ENCODE measurements at regions not wholly inside any gene's neighbourhood (a gene's known extent, or its start where the extent isn't known, plus 50 kb on each side); places are given as distances from the start of the nearest gene placed in this dataset.

DNA sequence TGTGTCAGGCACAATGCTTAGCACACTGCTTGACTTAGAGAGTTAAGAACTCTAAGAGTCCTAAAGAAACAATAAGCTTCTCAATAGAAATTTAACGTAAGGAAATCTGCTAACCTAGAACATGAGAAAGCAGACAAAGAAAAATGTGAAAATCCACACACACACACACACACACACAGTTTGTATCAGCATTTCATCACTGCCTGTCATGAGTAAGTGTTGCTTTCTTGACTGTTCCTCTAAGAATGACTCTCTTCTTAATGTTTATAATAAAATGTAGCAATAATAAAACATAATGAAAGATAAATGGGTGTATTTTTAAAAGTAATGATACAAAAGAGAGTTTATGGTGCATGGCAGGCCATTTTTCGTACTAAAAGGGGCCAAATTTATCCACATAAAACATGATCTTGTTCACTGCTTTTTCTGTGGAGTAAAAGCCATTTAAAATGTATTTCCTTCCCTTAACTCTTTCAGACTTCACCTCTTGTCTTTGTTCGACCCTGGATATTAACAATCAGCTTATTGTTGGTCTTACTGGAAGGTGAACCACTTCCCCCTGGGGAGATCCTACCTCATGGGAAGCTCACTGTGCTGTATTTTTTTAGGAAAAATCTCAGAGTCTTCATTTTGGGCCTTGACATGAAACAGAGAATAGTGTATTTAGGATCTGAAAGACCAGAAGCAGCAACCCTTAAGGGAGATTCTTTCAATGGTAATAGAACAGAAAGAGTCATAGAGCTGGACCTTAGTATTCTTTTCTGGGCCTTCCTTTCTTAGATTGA, 107.3 kb upstream of the ANKRD55 start:
- DNase-seq: no peak

GRCh38 chr5:56339732-56340131, 106.6 kb upstream of the ANKRD55 start:
- no peak for DNase-seq

GRCh38 chr5:56337715-56338319, 104.7 kb upstream of the ANKRD55 start:
- no peak for DNase-seq

GRCh38 chr5:56335212-56335611, 102.1 kb upstream of the ANKRD55 start:
- DNase-seq: no peak

DNA sequence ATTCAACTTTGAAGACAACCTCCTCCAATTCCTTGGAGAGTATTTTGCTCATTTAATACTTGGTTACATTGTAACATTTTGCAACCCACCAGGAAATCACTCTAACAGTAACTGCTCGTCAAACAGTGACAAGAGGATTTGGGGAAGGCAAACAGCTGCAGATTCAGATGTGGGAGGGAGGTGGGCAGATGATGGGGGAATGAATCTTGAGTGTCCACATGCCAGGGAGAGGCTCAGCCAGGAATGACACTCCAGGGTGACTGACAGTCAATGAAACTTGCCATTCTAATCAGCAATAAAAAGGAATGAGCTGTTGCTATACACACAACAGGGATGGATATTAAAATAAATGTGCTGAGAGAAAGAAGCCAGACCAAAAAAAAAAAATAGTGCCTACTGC, 97.7 kb upstream of the ANKRD55 start:
- DNase-seq: no peak

DNA sequence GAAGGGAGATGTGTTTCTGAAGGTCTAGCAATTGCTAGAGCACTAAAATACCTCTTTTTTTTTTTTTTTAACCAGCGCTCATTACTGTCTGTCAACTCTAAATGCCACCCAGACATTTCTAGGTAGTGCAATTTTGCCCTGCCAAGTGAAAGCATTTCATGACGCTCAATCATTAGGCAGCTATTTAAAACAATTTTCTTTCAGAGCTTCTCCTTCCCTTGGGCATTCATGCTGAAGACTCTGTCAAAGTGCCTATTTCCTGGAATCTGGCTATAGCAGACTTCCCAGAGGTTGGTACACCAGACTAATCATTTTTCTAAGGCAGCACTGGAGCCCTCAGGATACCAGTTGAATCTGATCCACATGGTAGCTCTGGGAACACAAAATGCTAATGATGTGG, 97.0 kb upstream of the ANKRD55 start:
- DNase-seq: no peak

DNA sequence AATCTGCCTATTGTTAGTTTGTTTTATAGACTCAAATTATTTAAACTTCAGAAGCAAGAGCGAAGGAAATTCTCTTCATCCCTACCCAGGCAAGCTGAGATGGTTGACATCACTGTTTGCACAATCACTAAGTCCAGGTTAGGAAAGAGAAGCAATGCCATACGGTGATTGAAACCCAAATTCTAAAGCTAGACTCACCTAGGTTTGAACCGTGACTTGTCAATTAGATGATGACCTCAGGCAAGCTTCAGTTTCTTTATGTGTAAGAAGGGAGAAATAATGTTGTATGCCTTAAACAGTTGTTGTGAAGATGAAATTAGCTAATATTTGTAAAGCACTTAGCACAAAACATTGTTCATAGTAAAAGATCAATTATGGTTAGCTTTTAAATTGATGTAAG, 96.5 kb upstream of the ANKRD55 start:
- no peak for DNase-seq

DNA sequence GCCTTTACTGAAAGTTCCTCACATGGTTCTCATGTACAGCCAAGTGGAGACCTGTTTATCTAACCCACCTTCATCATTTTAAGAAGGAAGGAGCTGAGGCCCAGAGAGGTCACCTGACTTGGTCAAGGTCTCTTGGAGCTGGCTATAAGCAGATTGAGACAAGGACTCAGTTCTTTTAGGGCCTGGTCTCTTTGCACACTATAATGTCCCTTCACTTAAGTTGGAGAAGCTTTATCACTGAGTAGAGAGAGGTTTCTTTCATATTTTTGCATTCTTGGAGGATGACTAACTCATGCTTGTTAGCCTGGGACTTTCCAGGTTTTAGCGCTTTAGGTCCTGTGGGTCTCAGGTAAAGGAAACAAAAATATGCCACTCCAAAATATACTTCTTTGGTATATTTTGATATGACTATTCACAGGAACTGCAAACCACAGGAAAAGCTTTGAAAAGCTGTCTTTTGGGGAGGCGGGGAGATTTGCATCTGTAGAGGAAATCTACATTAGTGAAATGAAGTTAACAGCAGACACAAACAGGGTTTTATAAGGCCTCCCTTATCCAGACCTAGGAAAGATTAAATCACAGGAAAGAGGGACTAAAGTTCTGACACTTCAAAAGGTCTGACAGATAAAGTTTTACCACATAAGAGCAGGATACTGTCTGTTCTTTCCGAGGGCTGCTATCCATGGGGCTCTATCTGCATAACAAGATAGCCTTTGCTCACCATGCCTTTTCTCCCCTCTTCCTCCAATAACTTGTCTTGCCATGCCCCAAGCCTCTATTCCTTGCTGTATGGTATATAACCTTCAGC, 95.8 kb upstream of the ANKRD55 start:
- DNase-seq: no peak

DNA sequence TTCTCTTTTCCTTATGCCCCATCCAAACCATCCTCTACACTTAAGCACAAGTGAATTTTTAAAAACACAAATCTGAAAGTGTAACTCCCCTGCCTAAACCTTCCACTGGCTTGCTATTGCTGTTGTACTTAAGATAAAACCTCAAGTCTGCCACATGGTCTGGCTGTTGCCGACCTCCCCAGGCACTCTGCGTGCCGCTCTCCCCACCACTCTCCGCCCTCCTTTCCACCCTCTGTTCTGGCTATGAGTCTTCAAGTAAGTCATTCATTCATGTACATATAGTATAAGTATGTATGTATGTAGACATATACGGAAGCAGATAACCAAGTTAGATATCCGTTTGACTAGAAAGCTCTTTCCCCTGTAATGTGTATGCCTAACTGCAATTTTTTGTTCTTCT, 94.7 kb upstream of the ANKRD55 start:
- DNase-seq: no peak

DNA sequence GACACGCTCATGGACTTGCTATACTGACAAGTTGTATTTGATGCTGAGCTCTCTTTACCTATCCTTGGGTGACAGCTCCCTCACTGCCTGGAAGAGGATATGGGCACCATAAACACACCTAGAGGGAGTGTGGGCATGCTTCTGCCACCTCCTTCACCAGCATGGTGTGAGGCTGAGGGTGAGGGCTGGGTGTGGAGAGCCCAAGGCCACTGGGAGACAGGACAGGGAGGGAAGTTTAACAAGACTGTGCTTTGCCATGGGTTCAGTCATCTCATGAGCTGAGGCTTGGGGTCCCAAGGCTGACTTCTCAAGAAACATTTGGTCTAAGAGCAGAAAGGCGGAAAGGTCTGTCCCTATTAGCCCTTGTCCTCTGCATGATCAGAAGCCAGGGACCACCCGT, 93.6 kb upstream of the ANKRD55 start:
- no peak for DNase-seq

DNA sequence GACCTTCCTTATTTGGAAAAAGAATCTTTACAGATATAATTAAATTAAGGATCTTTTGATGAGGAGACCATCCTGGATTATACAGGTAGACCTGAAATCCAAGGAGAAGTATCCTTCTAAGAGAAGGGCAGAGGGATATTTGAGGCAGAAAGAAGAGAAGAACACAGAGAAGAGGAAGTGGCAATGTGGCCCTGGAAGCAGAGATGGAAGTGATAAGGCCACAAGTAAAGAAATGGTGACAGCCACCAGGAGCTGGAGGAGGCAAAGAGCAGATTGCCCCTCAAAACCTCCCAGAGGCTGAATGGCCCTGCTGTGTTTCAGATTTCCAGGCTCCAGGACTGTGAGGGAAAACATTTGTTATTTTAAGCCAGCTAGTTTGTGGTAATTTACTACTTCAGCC, 93.0 kb upstream of the ANKRD55 start:
- DNase-seq: no peak

GRCh38 chr5:56325039-56325438, 91.9 kb upstream of the ANKRD55 start:
- DNase-seq: no peak

DNA sequence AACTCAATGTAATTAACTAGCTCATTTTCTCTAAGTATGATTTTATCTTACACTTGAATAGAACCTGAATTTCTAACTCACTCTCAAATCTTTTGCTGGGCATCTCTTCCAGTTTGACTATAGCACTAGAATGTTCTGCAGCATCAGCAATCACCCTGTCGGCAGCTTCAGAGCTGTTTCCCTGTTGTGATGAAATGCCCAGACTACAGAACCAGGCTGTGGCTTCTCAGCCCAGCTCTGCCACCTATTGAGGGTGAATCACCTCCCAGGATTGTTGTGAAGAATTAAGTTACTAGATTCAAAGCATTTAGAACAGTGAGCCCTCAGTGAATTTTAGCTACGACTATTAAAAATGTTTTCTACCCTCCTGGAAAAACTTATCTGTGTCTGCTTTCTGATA, 90.4 kb upstream of the ANKRD55 start:
- no peak for DNase-seq

DNA sequence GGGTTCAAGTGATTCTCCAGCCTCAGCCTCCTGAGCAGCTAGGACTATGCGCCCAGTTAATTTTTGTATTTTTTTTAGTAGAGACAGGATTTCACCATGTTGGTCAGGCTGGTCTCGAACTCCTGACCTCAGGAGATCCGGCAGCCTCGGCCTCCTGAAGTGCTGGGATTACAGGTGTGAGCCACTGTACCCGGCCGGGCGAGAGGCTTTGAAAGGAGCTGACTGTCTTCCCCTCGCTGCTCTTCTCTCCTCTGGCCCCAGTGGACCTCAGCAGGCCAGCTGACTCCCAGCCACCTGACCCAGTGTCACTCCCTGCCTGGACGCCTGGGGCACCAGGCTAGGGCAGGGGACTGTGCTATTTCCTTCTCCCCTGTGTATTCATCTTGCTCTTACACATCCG, 89.5 kb upstream of the ANKRD55 start:
- no peak for DNase-seq

- no peak for DNase-seq
Observed at GRCh38 chr5:56321236-56321881, 88.2 kb upstream of the ANKRD55 start.

GRCh38 chr5:56320686-56321085, 87.6 kb upstream of the ANKRD55 start:
- DNase-seq: no peak

- no peak for DNase-seq
Observed at GRCh38 chr5:56319526-56320181, 86.5 kb upstream of the ANKRD55 start.

DNA sequence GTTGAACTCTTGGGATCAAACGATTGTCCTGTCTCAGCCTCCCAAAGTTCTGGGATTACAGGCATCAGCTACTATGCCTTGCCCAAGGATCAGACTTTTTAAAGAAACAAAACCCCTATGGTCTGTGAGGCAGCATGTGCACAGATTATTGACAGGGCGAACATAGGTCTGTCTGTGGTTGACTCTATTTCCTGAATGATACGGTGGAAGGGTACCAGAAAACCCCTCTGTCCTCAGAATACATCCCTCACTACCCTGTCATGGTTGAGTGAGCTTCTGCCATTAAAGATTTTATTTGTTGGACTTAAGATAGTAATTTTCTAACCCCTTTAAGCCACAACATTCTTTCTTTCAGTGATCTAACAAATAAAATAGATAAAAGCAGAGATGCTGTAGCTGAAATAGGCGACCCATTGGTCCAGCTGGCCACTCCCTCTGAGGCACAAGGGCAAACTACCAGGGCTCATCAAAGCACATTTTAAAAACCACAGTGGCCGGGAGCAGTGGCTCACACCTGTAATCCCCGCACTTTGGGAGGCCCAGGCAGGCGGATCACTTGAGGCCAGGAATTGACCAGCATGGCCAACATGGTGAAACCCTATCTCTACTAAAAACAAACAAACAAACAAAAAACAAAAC, 84.9 kb upstream of the ANKRD55 start:
- no peak for DNase-seq

DNA sequence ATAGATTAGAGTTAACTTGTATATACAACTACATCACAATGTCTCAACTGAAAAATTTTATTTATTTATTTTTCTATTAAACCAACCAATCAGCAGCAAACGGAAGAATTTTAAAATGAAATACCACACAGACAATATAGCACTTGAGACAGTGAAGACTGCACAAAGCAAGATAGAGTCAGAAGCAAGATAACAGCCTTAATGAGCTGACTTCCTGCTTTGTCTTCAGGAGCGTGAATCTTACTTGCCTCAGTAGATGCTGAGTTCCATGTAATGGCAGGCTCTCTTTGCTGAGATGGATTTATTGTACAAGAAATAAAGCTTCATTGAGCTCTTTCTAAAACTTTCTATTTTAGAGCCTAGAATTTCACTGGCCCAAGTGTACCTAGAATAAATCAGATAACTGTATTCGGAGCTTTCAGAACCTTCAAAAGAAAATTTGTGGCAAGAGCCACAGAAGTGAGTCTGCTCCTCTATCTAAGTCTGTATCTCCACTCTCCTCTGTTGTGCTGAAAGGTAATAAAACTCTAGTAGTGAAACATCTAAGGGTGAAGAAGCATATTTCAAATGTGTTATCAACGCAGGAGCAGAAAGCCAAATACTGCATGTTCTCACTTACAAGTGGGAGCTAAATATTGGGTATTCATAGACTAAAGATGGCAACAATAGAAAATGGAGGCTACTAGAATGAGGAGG, 83.3 kb upstream of the ANKRD55 start:
- DNase-seq: no peak

GRCh38 chr5:56314529-56314928, 81.4 kb upstream of the ANKRD55 start:
- DNase-seq: no peak

DNA sequence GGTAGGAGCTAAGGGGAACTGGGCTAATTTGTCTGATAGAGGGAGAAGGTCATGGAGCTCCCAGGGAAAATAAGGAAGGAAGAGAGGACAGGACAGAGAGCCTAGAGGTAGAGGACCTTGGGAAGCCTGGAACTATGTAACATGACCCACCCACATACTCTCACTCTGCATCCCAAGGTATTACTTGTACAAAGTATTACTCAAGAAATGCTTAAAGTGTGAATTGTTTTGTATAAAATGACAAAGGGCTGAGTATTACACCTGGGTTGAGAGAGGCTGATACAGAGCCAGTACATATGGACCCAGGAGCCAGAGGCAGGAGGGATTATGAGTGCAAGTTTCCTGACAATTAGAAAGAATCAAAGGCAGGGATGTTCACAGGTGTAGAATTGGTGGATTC, 80.5 kb upstream of the ANKRD55 start:
- no peak for DNase-seq

- no peak for DNase-seq
Observed at GRCh38 chr5:56313004-56313531, 79.9 kb upstream of the ANKRD55 start.
